ENCODE measurements at regions not wholly inside any gene's neighbourhood (a gene's known extent, or its start where the extent isn't known, plus 50 kb on each side); places are given as distances from the start of the nearest gene placed in this dataset.

DNA sequence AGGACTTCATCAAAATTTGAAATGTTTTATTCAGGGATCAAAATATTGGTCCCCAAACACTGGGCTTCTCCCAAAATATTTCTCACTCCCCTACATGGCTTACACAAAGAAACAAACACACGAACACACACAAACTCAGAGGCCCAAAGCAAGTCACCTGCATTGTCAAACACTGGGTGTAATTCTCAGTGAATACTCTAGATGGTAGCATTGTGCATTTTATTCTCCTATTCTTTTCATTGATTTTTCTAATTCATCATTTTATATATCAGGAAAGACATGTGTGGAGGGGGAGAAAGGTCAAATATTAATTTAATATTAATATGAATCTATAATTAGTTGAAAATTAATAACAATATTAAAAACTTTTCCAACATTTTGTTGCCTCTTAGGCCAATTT is 72.3 kb upstream of the TNMD start:
- Histone ChIP-seq H3K27ac (ENCODE audit: low read depth, low read length, poor library complexity, severe bottlenecking) (no peak overlapping the region), H3K4me3 (ENCODE audit: low read depth, low read length, poor library complexity, severe bottlenecking) (no peak overlapping the region), H3K4me1 (ENCODE audit: insufficient read depth, low read length, poor library complexity, severe bottlenecking) (no peaks in the 10 kb centered on the region), H3K79me2 (ENCODE audit: insufficient read depth, low read depth, low read length) (no peaks in the 10 kb centered on the region), H3K9me2 (ENCODE audit: insufficient read depth, low read length) (no peaks in the 10 kb centered on the region), H3K4me2 (ENCODE audit: low read length) (no peak overlapping the region), H3K9me3 (ENCODE audit: low read length) (no peaks in the 10 kb centered on the region), H2AFZ (ENCODE audit: low read length) (no peak overlapping the region), H4K20me1 (ENCODE audit: insufficient read depth, low read length) (no peaks in the 10 kb centered on the region), H3K36me3 (ENCODE audit: insufficient read depth, low read length) (no peaks in the 10 kb centered on the region)
- CTCF ChIA-PET (ENCODE audit: unreplicated experiment): no interaction called here
- POLR2A ChIA-PET: no interaction called here
- no TSS peak for BruUV-seq (replicated peaks)
- peak; percentile 2 for DNase-seq (ENCODE audit: low spot score)
- no peak for TF ChIP-seq EZH2phosphoT487 (IDR thresholded peaks at IDR 0.05; ENCODE audit: borderline replicate concordance, low read depth, low read length)
- TF ChIP-seq, protein P1, sequence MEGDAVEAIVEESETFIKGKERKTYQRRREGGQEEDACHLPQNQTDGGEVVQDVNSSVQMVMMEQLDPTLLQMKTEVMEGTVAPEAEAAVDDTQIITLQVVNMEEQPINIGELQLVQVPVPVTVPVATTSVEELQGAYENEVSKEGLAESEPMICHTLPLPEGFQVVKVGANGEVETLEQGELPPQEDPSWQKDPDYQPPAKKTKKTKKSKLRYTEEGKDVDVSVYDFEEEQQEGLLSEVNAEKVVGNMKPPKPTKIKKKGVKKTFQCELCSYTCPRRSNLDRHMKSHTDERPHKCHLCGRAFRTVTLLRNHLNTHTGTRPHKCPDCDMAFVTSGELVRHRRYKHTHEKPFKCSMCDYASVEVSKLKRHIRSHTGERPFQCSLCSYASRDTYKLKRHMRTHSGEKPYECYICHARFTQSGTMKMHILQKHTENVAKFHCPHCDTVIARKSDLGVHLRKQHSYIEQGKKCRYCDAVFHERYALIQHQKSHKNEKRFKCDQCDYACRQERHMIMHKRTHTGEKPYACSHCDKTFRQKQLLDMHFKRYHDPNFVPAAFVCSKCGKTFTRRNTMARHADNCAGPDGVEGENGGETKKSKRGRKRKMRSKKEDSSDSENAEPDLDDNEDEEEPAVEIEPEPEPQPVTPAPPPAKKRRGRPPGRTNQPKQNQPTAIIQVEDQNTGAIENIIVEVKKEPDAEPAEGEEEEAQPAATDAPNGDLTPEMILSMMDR (conservative IDR thresholded peaks at IDR 0.05; ENCODE audit: low read length): peak; percentile 66
- intact Hi-C loops (cut with micrococcal nuclease; ENCODE audit: unreplicated experiment): no loop called here

DNA sequence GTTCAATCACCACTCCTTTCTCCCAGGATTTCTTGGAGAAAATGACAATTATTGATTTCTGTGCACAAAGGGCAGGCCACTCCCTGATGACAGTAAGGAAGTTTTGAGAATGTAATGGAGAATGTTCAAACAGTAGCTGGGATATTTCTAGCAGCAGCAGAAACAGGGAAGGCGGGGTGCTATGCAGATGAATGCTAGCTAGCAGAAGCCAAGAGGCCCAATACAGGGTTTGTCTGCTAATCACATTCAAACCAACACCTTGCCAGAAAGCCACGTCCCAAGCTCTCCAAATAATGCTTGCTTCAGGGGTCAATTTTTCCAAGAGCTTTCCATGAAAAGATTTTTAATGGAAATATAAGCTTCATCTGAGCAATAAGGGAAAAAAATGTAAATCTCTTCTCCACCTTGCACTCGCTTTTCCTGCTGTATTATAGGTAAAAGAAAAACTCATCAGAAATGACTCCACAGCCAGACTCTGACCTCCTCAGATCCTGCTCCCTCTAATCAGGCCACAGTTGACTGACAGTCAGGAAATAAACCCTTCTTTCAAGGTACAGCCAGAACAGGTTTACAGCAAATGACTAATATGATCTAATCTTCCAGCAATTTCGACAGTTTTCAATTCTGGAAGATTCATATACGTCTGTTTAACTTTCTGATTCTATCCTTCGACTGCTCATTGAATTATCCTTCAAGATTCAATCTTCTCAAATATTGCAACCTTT is 84.7 kb upstream of the PCDH19 start:
- Histone ChIP-seq H3K27ac (ENCODE audit: low read depth, low read length, poor library complexity, severe bottlenecking) (no peak overlapping the region), H3K9me2 (ENCODE audit: insufficient read depth, low read length) (no peaks in the 10 kb centered on the region), H3K9me3 (ENCODE audit: low read length) (no peaks in the 10 kb centered on the region), H3K79me2 (ENCODE audit: insufficient read depth, low read depth, low read length) (no peaks in the 10 kb centered on the region), H3K4me2 (ENCODE audit: low read length) (no peak overlapping the region), H2AFZ (ENCODE audit: low read length) (no peak overlapping the region), H3K36me3 (ENCODE audit: insufficient read depth, low read length) (no peaks in the 10 kb centered on the region), H4K20me1 (ENCODE audit: insufficient read depth, low read length) (no peaks in the 10 kb centered on the region), H3K4me1 (ENCODE audit: insufficient read depth, low read length, poor library complexity, severe bottlenecking) (no peaks in the 10 kb centered on the region), H3K4me3 (ENCODE audit: low read depth, low read length, poor library complexity, severe bottlenecking) (no peak overlapping the region)
- ChIA-PET POLR2A (no interaction called here), CTCF (ENCODE audit: unreplicated experiment) (no interaction called here)
- intact Hi-C loops (cut with micrococcal nuclease; ENCODE audit: unreplicated experiment): no loop called here
- BruUV-seq (replicated peaks): no TSS peak
- no peak for DNase-seq (ENCODE audit: low spot score)
- TF ChIP-seq, protein P1 (conservative IDR thresholded peaks at IDR 0.05; ENCODE audit: low read length): no peak
- no peak for TF ChIP-seq EZH2phosphoT487 (IDR thresholded peaks at IDR 0.05; ENCODE audit: borderline replicate concordance, low read depth, low read length)

DNA sequence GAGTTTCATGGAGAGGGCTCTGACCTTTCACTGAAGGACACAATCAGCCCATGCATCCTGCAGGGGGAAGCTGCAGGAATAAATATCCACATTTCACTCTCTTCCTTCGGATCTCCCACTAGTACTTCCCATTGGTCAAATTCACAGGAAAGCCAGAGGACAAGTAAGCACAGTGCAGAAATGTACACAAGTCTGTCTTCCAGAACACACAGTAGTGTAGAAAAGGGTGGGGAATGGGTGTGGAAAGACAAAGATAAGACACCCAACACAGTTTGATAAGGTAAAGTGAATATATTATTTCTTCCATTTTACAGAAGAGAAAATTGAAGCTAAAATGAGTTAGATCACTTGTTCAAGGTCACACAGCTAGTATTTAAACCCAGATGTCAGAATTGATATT is 81.1 kb upstream of the PCDH19 start:
- intact Hi-C loops (cut with micrococcal nuclease; ENCODE audit: unreplicated experiment): no loop called here
- CTCF ChIA-PET (ENCODE audit: unreplicated experiment): no interaction called here
- POLR2A ChIA-PET: no interaction called here
- Histone ChIP-seq H3K79me2 (ENCODE audit: insufficient read depth, low read depth, low read length) (no peaks in the 10 kb centered on the region), H3K27ac (ENCODE audit: low read depth, low read length, poor library complexity, severe bottlenecking) (no peak overlapping the region), H3K4me1 (ENCODE audit: insufficient read depth, low read length, poor library complexity, severe bottlenecking) (no peaks in the 10 kb centered on the region), H3K9me2 (ENCODE audit: insufficient read depth, low read length) (no peaks in the 10 kb centered on the region), H3K36me3 (ENCODE audit: insufficient read depth, low read length) (no peaks in the 10 kb centered on the region), H3K9me3 (ENCODE audit: low read length) (no peaks in the 10 kb centered on the region), H3K4me2 (ENCODE audit: low read length) (no peak overlapping the region), H3K4me3 (ENCODE audit: low read depth, low read length, poor library complexity, severe bottlenecking) (no peak overlapping the region), H2AFZ (ENCODE audit: low read length) (no peak overlapping the region), H4K20me1 (ENCODE audit: insufficient read depth, low read length) (no peaks in the 10 kb centered on the region)
- TF ChIP-seq, protein P1 (conservative IDR thresholded peaks at IDR 0.05; ENCODE audit: low read length): no peak
- no peak for TF ChIP-seq EZH2phosphoT487 (IDR thresholded peaks at IDR 0.05; ENCODE audit: borderline replicate concordance, low read depth, low read length)
- BruUV-seq (replicated peaks): no TSS peak
- DNase-seq (ENCODE audit: low spot score): no peak
